ENCODE measurements at regions not wholly inside any gene's neighbourhood (a gene's known extent, or its start where the extent isn't known, plus 50 kb on each side); places are given as distances from the start of the nearest gene placed in this dataset.

GRCh38 chr4:183838987-183839712, 66.0 kb upstream of the STOX2 start:
- H3K27ac ChIP-seq: no peak overlapping the region
- H3K36me3 ChIP-seq: no peaks in the 10 kb centered on the region
- no peak overlapping the region for H3K4me3 ChIP-seq
- H3K4me1 ChIP-seq: peaks cover 0 to 38% (median 10%) of the 10 kb centered on the region in 6 donors
- no peak for TF ChIP-seq POLR2A (IDR thresholded peaks at IDR 0.05)
- TF ChIP-seq CTCF (IDR thresholded peaks at IDR 0.05 in 8 of 11, conservative IDR thresholded peaks at IDR 0.05 in 3 of 11): peak in 1 of 11 experiments; percentile 8
- intact Hi-C loops (cut with DNase I; ENCODE audit: low total_unique reads): no loop called here
- no peak for DNase-seq
- H3K9me3 ChIP-seq: no peaks in the 10 kb centered on the region
- 65 to 71% (median 68%) methylated on average over 16 of the region's 16 CpGs for WGBS, 5 donors
- peaks cover 0 to 7% (median 0%) of the 10 kb centered on the region in 7 donors for H3K27me3 ChIP-seq (replicated peaks in 1 of 7)

GRCh38 chr4:183840311-183840710, 64.8 kb upstream of the STOX2 start:
- 14 to 21% (median 16%) methylated on average over 5 of the region's 5 CpGs for WGBS, 5 donors
- TF ChIP-seq POLR2AphosphoS5 (IDR thresholded peaks at IDR 0.05) (no peak), POLR2A (IDR thresholded peaks at IDR 0.05) (no peak), CTCF (IDR thresholded peaks at IDR 0.05 in 8 of 11, conservative IDR thresholded peaks at IDR 0.05 in 3 of 11) (peak; percentile 40 to 85 (median 74))
- H3K9me3 ChIP-seq: no peaks in the 10 kb centered on the region

GRCh38 chr4:183841001-183841400, 64.1 kb upstream of the STOX2 start:
- TF ChIP-seq POLR2AphosphoS5 (IDR thresholded peaks at IDR 0.05) (no peak), POLR2A (IDR thresholded peaks at IDR 0.05) (no peak), CTCF (IDR thresholded peaks at IDR 0.05 in 8 of 11, conservative IDR thresholded peaks at IDR 0.05 in 3 of 11) (no peak)
- Histone ChIP-seq H3K4me1 (peaks cover 0 to 38% (median 9%) of the 10 kb centered on the region in 6 donors), H3K4me3 (no peak overlapping the region), H3K27ac (no peak overlapping the region), H3K36me3 (no peaks in the 10 kb centered on the region), H3K27me3 (replicated peaks in 1 of 7) (peaks cover 0 to 7% (median 0%) of the 10 kb centered on the region in 7 donors), H3K9me3 (peaks cover 0 to 2% (median 0%) of the 10 kb centered on the region in 8 donors)
- WGBS, 5 donors: 91 to 98% (median 93%) methylated on average over 8 of the region's 8 CpGs
- no peak for DNase-seq
- intact Hi-C loops (cut with DNase I; ENCODE audit: low total_unique reads): loop anchor here (5.0 kb wide), 2 partner anchors 256 to 326 kb away; no protein-coding TSS in a partner anchor

More at GRCh38 chr4:183840311-183840710, 64.8 kb upstream of the STOX2 start:
- intact Hi-C loops (cut with DNase I; ENCODE audit: low total_unique reads): loop anchor here (5.0 kb wide), 2 partner anchors 257 to 327 kb away; no protein-coding TSS in a partner anchor
- Histone ChIP-seq H3K4me1 (peaks cover 0 to 38% (median 9%) of the 10 kb centered on the region in 6 donors), H3K27ac (no peak overlapping the region), H3K27me3 (replicated peaks in 1 of 7) (peaks cover 0 to 7% (median 0%) of the 10 kb centered on the region in 7 donors), H3K36me3 (no peaks in the 10 kb centered on the region), H3K4me3 (no peak overlapping the region)
- DNase-seq: peak; percentile 85

- TF ChIP-seq CTCF (IDR thresholded peaks at IDR 0.05 in 8 of 11, conservative IDR thresholded peaks at IDR 0.05 in 3 of 11) (no peak), POLR2AphosphoS5 (IDR thresholded peaks at IDR 0.05) (no peak), POLR2A (IDR thresholded peaks at IDR 0.05) (no peak)
- intact Hi-C loops (cut with DNase I; ENCODE audit: low total_unique reads): loop anchor here (5.0 kb wide), 2 partner anchors 255 to 325 kb away; no protein-coding TSS in a partner anchor
These were observed 63.0 kb upstream of the STOX2 start for GRCh38 chr4:183842129-183842528.

More at GRCh38 chr4:183842129-183842528, 63.0 kb upstream of the STOX2 start:
- WGBS, 5 donors: 76 to 89% (median 83%) methylated on average over 3 of the region's 3 CpGs
- Histone ChIP-seq H3K4me1 (peaks cover 0 to 29% (median 9%) of the 10 kb centered on the region in 6 donors), H3K4me3 (no peak overlapping the region), H3K27ac (no peak overlapping the region), H3K36me3 (no peaks in the 10 kb centered on the region), H3K27me3 (replicated peaks in 1 of 7) (peaks cover 0 to 7% (median 0%) of the 10 kb centered on the region in 7 donors), H3K9me3 (peaks cover 0 to 14% (median 2%) of the 10 kb centered on the region in 8 donors)
- DNase-seq: no peak

All from spleen (tissue), 11 donors.